ENCODE measurements at regions not wholly inside any gene's neighbourhood (a gene's known extent, or its start where the extent isn't known, plus 50 kb on each side); places are given as distances from the start of the nearest gene placed in this dataset.

DNA sequence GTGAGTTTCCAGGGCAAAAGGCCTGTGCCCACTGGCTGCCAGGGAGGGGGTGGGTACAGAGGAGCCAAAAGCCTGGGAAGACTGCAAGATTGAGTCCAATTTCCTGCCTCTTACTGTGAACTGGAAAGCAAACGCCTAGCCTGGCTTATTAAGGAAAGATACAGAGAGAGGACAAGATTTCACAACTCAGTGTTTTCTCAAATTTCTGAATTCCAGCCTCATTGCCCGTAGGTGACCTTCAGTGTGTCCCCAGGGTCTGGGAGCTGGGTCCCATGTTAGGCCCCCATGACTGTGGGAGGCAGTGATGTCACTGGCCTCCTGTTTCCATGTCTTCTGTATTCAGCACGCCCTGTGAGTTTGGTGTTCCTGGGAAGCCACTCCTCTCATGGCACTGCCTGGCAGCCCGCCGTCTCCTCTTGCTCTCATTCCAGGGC lies 60.6 kb upstream of the PTPN3 start:
- TF ChIP-seq EGR1 (IDR thresholded peaks at IDR 0.05) (no peak), FOXM1 (IDR thresholded peaks at IDR 0.05; ENCODE audit: borderline replicate concordance, low read depth) (no peak), NFIC (IDR thresholded peaks at IDR 0.05) (no peak), YY1 (IDR thresholded peaks at IDR 0.05; ENCODE audit: low read depth) (no peak), ZBTB7A (IDR thresholded peaks at IDR 0.05; ENCODE audit: low read depth) (no peak), RAD21 (IDR thresholded peaks at IDR 0.05; ENCODE audit: low read depth) (no peak), CEBPB (IDR thresholded peaks at IDR 0.05) (no peak), TEAD4 (IDR thresholded peaks at IDR 0.05) (no peak), TCF12 (IDR thresholded peaks at IDR 0.05; ENCODE audit: low read depth) (no peak), EP300 (IDR thresholded peaks at IDR 0.05; ENCODE audit: borderline replicate concordance) (no peak)
- TF ChIP-seq, protein P1, sequence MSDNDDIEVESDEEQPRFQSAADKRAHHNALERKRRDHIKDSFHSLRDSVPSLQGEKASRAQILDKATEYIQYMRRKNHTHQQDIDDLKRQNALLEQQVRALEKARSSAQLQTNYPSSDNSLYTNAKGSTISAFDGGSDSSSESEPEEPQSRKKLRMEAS (IDR thresholded peaks at IDR 0.05) = no peak
- TF ChIP-seq, protein P2, sequence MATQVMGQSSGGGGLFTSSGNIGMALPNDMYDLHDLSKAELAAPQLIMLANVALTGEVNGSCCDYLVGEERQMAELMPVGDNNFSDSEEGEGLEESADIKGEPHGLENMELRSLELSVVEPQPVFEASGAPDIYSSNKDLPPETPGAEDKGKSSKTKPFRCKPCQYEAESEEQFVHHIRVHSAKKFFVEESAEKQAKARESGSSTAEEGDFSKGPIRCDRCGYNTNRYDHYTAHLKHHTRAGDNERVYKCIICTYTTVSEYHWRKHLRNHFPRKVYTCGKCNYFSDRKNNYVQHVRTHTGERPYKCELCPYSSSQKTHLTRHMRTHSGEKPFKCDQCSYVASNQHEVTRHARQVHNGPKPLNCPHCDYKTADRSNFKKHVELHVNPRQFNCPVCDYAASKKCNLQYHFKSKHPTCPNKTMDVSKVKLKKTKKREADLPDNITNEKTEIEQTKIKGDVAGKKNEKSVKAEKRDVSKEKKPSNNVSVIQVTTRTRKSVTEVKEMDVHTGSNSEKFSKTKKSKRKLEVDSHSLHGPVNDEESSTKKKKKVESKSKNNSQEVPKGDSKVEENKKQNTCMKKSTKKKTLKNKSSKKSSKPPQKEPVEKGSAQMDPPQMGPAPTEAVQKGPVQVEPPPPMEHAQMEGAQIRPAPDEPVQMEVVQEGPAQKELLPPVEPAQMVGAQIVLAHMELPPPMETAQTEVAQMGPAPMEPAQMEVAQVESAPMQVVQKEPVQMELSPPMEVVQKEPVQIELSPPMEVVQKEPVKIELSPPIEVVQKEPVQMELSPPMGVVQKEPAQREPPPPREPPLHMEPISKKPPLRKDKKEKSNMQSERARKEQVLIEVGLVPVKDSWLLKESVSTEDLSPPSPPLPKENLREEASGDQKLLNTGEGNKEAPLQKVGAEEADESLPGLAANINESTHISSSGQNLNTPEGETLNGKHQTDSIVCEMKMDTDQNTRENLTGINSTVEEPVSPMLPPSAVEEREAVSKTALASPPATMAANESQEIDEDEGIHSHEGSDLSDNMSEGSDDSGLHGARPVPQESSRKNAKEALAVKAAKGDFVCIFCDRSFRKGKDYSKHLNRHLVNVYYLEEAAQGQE (IDR thresholded peaks at IDR 0.05; ENCODE audit: low read depth) = no peak

DNA sequence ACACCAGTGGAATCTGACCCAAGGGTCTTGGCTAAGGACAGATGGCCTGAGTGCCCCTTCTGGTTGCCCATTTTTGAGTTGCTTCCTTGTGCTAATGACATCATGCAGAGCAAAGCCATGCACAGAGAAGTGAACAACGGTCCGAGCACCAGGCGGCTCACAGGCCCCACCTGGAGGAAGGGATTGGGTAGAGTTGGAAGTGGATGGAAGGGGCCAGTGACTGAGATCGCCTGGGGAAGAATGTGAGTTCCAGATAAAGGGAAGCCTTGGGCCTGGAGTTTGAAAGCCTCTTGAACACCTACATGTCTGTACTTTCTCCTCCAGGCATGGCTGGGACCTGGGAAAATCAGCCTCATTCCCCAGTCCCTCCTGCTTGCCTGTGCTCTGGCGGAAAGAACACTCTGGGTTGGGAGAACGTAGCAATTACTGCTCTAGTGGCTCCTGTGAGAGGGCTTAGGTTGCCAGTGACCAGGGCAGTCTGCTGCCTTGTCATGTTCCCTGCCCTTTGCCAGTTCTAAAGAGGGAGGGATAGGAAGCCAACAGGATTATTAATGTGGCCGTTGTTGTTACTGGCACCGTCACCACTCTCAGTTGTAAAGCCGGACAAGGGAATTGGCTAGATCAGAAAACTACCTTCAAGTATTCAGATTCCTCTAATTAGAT lies 62.5 kb upstream of the PTPN3 start:
- TF ChIP-seq NFIC (IDR thresholded peaks at IDR 0.05) = no peak
- TF ChIP-seq RAD21 (IDR thresholded peaks at IDR 0.05; ENCODE audit: low read depth) = 0 out of 2 replicates have a peak, but pooled peaks have one; percentile 6
- no peak for TF ChIP-seq TCF12 (IDR thresholded peaks at IDR 0.05; ENCODE audit: low read depth)

DNA sequence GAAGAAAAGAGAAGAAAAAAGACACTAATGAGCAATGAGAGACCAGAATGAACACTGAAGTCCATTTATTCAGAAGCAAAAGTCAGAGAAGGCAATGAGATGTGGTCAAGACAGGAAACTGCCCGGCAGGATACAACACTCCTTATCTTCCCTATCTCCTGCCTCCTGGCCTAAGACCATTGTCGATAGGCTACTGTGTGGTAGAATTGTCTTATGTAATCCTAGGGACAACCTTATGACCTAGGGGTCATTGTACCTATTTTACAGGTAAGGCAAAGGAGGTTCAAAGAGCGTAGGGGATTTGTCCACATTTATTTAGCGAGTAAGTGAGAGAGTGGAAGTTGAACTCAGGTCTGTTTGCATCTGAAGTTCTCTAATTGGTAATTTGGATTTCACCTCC lies 63.0 kb upstream of the PTPN3 start:
- TF ChIP-seq EP300 (IDR thresholded peaks at IDR 0.05; ENCODE audit: borderline replicate concordance) (no peak), CEBPB (IDR thresholded peaks at IDR 0.05) (no peak), CREB1 (IDR thresholded peaks at IDR 0.05; ENCODE audit: low read depth) (no peak), ZBTB7A (IDR thresholded peaks at IDR 0.05; ENCODE audit: low read depth) (no peak), TEAD4 (IDR thresholded peaks at IDR 0.05) (no peak), TCF12 (IDR thresholded peaks at IDR 0.05; ENCODE audit: low read depth) (no peak), TAF1 (IDR thresholded peaks at IDR 0.05; ENCODE audit: low read depth) (no peak), FOXM1 (IDR thresholded peaks at IDR 0.05; ENCODE audit: borderline replicate concordance, low read depth) (no peak)
- TF ChIP-seq, protein P1 (IDR thresholded peaks at IDR 0.05) = no peak
- TF ChIP-seq, protein P3, sequence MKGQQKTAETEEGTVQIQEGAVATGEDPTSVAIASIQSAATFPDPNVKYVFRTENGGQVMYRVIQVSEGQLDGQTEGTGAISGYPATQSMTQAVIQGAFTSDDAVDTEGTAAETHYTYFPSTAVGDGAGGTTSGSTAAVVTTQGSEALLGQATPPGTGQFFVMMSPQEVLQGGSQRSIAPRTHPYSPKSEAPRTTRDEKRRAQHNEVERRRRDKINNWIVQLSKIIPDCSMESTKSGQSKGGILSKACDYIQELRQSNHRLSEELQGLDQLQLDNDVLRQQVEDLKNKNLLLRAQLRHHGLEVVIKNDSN (IDR thresholded peaks at IDR 0.05) = no peak
- TF ChIP-seq, protein P2 (IDR thresholded peaks at IDR 0.05; ENCODE audit: low read depth) = no peak

DNA sequence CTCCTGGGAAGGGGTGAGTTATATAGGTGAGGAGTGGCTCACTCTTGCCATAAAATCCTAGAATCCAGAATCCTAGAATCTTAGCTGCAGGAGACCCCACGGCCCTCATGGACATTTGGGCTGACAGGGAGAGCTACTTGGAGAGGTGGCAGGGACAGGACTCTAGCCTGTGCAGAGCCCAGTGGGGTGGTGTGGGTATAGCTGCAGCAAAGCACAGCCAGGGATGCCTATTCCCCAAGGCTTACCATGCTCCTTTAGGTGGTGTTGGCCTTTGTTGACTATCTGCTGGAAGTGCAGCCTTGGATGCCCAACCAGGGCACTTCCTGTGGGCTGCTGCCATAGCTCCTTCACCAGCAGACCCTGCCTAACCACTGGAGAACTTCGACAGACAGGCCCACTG lies 70.0 kb upstream of the PTPN3 start:
- TF ChIP-seq, protein P2 (IDR thresholded peaks at IDR 0.05; ENCODE audit: low read depth) = no peak
- TF ChIP-seq TEAD4 (IDR thresholded peaks at IDR 0.05) = no peak
- no peak for TF ChIP-seq RAD21 (IDR thresholded peaks at IDR 0.05; ENCODE audit: low read depth)
- no peak for TF ChIP-seq EP300 (IDR thresholded peaks at IDR 0.05; ENCODE audit: borderline replicate concordance)
- TF ChIP-seq YY1 (IDR thresholded peaks at IDR 0.05; ENCODE audit: low read depth) = no peak
- TF ChIP-seq, protein P3 (IDR thresholded peaks at IDR 0.05) = no peak
- no peak for TF ChIP-seq EGR1 (IDR thresholded peaks at IDR 0.05)
- no peak for TF ChIP-seq TCF12 (IDR thresholded peaks at IDR 0.05; ENCODE audit: low read depth)
- TF ChIP-seq ZBTB7A (IDR thresholded peaks at IDR 0.05; ENCODE audit: low read depth) = no peak
- no peak for TF ChIP-seq TAF1 (IDR thresholded peaks at IDR 0.05; ENCODE audit: low read depth)
- TF ChIP-seq CEBPB (IDR thresholded peaks at IDR 0.05) = no peak
- TF ChIP-seq, protein P1 (IDR thresholded peaks at IDR 0.05) = no peak
- TF ChIP-seq CREB1 (IDR thresholded peaks at IDR 0.05; ENCODE audit: low read depth) = no peak
- no peak for TF ChIP-seq FOXM1 (IDR thresholded peaks at IDR 0.05; ENCODE audit: borderline replicate concordance, low read depth)
- no peak for TF ChIP-seq NFIC (IDR thresholded peaks at IDR 0.05)
